D341Med (cell line): ENCODE measurements at regions not wholly inside any gene's neighbourhood (a gene's known extent, or its start where the extent isn't known, plus 50 kb on each side); places are given as distances from the start of the nearest gene placed in this dataset.

Source experiments
- DNase-seq: peaks from one replicate; pipeline ENCODE4 v3.0.0; 2012; ENCODE audit warnings: low spot score

DNA sequence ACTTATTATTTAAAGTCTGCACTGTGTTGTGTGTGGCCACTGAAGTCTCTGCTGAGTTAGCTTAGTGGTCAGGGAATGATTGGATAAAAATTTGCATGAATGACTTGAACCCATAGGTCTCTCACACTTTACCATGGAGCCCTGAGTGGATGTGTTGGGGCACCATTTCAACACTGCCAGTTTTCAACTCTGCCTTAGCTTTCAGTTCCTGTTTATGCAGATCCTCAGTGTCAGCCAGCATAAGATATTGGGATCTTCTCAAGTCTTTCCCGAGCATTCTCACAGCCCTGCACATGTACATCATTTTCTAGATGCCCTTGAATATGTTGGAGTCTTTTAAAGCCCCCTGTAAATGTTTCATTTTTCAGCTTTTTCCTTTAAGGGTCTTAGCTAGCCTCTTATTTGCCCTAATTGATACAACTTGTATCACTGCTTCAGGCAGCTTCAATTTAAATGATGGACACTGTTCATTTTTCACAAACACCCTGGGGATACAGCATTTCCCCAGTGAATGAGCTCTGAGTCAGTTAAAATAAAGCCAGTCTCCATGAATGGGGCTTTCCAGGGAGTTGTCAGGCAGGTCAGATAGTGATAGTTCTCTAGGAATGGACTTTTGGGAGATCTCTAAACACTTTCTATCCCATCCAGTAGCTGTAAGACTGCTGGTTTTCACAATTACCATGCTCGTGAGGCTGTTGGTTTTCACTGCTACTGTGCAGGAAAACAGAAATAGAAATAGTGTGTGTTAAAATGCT lies 211.9 kb upstream of the PAPPA start:
- DNase-seq = no peak

DNA sequence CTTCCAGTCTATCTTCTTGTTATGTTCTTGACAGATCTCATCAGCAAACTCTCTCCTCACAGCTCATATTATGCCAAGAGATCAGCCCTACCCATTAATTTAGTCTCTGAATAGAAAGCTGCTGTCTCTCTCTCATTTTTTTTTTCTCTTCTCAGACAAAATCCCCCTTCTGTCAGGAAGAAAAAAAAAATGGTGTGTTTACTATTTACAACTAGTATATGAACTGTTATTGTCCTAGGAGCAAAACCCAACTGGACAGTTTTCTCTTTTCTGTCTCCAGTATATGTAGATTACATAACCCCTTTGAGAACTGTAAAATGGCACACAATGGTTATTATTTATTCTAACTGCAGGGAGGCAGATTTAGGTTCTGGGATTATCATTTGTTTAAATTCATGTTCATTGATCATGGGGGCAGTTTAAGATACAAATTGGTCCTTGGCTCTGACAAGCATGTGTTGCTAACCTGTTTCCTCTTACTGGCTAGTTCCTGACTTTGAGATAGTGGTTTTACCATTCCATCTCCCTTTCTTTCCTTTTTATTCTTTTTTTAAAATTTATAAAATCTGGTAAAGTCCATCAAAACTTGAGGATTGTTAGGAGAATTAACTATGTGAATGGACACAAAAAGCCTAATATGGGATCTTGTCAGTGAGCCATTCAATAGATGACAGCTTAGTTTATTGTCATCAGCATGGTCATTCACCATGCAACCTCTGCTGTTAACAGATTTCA lies 210.0 kb upstream of the PAPPA start:
- DNase-seq = no peak

DNA sequence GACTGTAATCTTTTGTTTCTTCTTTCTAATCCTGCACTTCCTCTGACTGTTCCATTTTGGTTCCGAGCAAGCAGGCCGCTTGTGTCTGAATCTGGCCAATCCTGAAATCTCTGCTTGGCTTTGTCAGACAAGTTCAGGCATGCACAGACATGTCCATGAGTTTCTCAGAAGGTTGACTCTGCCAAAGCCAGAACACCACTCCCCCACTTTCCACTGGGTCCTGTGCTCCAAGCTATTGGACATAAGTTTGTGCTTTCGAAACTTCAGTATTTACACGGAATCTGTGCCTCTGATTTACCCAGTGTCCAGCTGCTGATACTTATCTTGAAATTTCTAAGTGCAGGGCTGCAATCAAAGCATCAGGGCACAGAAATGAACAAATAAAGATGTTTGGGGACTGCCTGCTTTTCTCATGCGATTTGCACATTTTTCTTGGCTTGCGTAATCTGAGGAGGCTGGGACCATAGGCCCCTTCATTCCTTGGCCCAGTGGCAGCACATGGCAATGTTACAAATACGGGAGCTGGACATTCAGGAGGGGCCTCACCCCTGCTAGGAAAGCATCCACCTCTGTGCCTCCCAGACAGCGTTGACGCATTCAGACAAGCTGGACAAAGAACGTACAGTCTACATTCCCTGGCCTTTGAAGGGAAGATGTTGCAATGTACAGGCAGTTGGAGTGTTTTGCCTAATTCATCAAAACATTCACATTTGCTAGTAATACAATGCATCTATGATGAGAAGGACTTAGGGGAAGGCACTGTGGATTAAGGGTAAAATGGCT lies 209.2 kb upstream of the PAPPA start:
- peak; percentile 13 for DNase-seq

DNA sequence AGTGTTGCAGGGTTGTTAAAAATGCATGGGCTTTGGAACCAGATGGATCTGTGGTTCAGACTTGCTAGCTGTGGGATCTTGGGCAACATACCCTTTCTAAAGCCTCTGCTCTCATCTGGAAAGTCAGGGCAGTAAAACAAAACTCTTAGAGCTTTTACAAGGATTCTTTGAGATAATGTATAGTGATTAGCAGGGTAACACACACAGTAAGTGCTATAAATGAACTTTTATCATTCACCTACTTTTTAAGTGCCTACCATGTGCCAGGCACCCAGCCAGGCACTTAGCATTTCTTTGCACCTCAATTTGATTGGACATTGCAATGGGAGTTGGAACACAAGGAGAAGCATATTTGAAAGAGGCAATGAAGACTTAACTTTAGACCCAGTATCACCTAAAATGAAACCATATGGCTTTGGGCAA lies 208.6 kb upstream of the PAPPA start:
- DNase-seq = no peak

DNA sequence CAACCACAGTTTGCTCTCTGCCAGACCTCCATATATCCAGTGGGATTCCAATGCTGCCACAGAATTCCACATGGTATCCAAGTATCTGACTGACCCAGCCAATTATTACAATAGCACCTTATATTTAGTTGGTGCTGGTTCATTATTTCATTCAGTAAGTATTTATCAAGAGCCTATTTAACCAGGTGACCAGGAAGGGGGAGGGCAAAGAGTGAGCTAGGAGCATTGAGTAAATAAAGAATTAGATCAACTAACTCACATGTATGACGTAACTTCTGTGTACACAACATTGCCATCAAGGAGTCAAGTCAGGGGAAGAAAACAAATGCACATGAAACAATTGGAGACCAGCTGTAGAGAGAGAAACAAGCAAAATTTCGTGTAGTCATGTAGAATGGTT lies 207.1 kb upstream of the PAPPA start:
- DNase-seq = no peak

DNA sequence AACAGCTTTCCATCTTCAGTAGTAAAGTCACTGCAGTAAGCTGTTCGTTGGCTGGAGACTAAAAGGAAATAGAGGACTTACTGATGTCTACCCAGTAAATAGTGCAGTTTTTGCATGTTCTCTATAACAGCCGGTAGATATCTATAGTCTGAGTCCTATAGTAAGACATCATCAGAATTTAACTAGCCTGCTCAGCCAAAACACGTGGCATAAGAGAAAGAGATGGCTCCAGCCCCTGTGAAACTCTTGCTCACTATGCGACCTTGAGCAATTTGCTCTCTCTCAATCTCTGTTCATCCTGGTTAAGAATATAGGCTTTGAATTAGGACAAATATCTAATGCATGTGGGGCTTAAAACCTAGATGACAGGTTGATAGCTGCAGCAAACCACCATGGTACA lies 201.6 kb upstream of the PAPPA start:
- DNase-seq = no peak

DNA sequence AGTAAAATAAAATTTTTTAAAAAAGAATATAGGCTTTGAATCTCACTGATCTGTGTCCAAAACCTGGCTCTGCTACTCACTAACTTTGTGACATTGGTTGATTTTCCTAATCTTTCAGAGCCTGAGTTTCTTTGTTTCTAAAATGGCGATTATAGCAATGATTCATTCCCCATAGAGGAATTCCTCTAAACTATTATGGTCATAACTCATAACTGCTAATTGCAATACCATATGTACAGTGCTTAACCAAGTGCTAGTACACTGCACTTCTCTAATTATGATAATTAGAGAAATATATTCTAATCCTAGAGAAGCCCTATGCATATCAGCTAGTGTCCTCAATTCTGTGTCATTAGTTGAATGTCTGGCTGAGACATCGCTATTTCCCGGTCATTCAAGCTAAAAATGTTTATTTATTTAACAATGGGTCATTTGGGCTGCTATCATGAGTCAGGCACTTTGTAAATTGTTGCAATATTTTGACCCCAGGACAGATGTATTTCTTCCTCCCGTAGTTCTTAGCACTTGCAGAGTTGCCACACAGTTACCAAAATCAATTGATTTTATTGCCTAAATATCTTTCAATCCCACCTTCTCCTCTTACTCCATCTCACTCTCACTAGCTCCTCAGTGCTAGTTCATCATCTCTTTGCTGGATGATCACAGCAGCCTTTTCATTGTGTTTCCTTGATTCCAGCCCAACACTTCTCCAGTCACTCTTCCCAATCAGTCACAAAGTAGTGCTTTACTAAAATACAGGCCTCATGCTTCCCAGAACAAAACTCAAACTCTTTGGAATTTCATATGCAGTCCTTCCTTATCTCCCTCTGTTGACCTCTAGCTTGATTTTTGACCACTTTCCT lies 200.9 kb upstream of the PAPPA start:
- no peak for DNase-seq

DNA sequence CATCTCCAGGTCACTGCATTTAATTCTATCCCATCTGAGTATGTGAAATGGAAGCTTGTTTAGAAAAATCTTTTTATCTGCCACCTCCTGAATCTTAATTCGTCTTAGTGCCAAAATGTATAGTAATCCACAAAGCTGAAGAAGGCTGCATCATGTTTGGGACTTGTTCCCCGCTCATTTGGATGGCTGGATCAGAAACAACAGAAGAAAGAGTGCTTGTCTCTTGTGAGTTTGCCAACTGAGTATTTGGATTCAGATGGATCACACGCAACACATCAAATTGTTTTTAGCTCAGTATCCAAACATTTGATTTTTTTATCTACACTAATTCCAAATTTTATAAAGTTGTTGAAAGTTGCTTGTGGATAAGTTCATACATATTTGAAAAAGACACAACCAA lies 197.2 kb upstream of the PAPPA start:
- no peak for DNase-seq

DNA sequence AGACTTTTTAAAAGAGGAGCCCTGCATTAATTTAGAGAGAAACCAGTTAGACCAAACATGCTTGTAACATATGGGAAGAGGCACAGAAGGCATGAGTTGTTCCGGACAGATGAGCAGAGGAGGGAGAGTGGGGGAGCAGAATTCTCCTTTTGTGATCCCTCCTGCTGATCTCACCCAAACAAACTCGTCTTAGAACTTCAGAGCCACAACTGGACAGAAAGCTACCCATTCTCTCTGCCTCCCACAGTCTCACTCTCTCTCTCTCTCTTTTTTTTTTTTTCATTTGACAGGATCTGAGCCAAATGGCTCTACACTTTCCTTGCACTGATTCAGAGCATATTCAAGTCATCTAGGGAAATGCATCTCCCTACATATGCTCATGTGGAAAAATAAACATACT lies 196.0 kb upstream of the PAPPA start:
- no peak for DNase-seq

DNA sequence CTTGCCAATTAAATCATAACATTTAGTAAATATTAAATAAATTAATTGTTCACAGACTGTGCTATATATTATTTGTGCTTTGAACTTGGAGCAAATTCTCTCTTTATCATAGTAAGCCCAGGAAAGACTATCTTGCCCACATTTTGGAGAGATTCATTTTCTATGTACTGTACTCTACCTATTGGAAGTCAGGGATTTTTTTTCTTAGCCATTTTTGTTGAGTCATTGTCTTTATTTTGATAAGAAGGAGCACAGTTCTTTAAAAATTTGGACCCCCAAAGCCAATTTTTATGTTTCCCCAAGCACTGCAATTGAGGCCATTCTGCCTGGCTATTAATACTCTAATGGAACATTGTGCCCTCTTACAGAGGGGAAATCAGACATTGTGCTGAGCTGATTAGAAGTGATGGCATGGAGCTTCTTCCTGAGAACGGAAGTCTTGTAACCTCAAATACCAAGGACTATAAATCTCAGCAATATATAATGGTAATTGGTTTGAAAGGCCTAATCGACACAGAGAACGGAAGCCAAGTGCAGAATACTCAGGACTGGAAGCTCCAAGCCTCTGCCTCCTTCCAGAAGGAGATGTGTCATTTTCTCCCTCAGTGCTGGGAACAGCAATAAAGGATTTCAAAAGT lies 188.8 kb upstream of the PAPPA start:
- DNase-seq = no peak

DNA sequence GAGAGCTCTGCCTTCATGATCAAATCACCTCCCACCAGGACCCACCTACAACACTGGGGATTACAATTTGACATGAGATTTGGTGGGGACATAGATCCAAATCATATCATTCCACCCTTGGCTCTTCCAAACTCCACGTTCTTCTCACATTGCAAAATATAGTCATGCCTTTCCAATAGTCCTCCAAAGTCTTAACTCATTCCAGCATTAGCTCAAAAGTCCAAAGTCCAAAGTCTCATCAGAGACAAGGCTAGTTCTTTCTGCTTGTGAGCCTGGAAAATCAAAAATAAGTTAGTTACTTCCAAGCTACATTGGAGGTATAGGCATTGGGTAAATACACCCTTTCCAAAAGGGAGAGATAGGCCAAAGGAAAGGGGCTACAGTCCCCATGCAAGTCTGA lies 186.9 kb upstream of the PAPPA start:
- DNase-seq = no peak

DNA sequence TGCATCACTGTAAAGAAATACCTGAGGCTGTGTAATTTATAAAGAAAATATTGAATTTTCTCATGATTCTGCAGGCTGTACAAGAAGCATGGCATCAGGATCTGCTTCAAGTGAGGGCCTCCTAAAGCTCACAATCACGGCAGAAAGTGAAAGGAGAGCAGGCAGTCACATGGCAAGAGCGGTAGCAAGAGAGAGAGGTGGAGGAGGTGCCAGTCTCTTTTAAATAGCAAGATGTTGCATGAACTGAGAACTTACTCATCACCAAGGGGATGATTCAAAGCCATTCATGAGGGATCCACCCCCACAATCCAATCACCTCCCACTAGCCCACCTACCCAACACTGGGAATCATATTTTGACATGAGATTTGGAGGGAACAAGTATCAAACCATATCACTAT lies 184.5 kb upstream of the PAPPA start:
- DNase-seq = no peak

DNA sequence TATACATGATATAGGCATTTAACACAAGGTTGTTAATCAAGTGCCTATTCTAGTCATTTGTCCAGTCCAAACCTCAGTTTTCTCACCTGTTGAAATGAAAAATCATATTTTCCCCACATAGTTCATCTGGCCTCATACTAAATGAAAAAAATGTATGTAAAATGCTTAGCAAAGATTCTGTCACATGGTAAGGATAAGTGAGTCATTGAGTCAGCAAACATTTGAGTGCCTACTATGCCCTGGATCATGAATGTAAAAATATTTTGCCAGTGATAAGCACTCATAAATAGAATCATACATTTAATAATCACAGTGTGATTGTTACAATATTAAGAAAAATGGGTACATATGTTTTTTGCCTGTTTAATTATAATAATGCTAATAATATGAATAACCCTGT lies 181.2 kb upstream of the PAPPA start:
- no peak for DNase-seq

DNA sequence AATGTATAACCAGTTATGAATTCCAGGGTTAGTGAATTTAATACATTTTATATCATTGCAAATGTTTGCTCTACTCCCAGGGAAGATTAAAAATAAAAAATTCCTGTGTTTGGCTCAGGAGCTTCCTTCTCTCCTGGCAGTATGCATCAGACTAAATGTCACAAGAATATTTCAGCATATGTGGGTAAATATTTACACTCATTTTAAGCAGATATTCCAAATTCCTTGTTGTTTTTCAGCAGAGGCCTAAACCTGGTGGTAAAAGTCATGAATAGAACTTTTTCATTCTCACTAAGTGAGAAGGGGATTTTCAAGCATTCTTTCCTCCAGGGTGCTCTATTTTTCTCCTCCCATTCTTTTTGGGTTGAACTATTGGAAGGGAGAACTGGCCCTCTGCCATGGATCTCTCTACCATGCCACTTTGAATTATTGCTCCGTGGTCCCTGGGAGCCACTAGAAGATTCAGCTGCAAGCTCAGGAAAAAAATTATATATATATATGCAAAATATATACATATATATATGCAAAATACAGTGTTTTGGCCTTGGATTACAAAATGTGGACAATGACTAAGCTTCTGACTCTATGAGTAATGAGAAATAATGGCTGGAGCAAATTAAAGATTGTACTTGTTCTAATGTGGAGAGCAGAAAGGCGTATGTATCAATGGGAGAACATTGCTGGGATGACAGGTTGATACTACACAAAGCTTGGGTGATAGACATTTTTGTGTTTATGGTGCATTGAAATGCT lies 180.6 kb upstream of the PAPPA start:
- DNase-seq = no peak

DNA sequence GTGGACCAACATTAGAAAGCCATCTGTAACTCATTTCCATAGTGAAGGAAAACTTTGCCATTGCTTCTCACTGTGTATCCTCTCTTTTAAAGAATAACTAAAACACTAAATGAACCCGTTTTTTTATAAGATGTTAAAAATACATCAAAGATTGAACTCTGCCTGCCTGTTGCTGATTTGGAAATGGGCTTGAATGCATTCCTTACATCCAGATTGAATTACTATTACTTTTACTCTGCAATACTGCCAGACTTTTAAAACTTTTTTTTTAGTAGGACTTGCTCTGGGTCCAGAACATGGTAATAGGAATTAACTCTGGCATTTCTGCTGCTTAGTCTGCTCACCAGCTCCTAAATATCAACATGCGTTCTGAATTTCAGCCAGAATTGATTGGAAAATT lies 176.8 kb upstream of the PAPPA start:
- DNase-seq = no peak

DNA sequence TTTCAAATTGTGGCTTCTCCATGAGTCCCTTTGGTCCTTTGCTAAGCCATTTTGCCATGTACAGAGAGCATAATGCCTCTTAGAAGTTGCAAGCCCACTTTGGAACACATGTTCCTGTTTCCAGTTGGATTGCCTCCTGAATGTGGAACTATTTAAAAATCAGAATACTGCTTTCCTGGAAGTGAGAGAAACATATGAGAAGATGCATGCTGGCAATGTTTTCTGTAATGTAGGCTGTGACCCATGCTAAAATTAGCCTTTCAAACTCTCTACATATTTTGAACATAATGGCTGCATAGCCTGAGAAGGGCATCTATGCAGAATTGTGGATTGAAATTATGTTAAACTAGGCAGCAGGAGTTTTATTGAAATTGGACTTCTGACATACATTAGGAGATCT lies 175.5 kb upstream of the PAPPA start:
- no peak for DNase-seq

DNA sequence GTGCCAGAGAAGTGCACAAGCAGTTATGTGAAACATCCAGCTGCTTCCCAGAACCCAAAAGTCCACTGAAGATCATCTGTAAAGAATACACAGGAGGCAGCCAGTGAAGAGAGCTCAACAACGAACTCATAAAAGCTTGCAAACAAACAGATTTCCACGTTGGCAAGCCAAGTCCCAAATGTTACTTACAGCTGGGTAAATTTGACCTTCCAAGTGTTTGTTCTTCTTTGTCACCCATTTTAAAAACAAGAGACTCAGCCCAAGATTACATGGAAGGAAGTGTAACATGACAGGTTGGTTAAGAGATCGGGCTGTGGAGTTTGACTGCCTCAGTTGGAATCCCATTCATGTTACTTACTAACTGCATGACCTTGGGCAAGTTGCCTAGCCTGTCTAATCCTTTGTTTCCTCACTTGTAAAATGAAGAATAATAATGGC lies 174.9 kb upstream of the PAPPA start:
- DNase-seq = no peak

DNA sequence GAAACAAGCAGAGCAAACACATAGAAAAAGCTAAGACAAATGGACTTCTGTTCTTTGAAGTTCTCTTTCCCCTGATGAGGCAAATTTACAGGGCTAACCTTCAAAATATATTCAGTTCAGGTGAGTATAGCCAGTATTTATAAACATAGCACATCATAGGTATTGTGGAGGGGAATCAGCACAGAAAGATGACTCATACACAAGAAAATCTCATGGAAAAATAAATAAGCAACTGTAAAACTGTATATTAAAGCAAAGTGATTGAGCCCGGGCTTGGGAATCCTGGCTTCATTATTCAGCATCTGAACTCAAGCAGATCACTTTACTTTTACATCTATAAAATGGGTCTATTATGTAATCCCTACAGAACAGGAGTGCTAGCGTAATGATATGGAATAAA lies 173.5 kb upstream of the PAPPA start:
- no peak for DNase-seq

DNA sequence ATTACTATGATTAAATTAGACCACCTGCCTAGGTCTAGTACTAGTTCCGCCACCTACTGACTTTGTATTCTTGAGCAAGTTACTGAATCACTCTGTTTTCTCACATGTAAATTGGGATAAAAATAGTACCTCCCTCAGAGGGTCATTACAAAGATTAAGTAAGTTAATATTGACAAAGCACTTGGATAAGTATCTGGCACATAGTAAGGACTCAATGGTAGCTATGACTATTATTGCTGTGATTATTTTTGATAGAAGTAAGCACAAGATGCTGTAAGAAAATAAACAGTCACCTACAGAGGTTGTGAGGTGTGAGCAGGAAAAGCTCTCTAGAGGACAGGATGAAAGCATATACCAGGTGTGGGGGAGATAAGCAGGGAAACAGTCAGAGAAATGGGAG lies 173.1 kb upstream of the PAPPA start:
- no peak for DNase-seq

DNA sequence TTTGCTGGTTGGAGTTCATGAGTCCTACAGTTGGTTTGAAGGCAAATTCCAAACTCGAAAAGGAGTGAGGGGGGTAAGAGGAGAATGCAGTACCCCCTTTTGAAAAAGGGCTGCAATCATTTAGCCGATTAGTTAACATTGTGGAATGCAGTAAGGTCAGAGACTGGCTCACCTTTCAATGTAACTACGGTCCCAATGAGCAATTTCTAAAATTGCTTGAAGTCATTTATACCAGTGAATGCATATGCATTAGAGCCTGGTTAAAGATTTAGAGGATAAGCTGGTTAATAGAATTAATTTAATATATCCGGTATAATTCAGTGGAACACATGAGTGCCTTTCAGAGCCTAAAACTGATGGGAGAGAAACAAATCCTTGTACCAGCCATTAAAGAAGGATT lies 172.6 kb upstream of the PAPPA start:
- DNase-seq = no peak

DNA sequence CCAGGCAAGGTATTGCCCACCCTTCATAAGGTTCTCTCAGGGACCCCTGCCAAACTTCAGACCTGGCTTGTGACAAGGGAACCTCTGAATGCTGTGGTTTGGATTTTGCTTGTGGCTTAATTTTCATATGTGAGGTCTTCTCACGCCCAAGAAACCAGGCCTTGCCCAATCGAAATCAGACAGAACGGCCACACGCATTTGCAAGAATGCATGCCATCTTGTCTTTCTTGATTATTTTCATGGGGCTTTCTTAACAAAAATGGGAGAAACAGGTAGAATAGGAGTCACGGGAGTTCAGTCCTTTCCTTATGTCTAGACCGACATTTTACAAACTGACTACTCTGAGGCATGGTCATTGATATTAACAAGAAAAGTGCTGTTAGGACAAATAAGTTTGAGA lies 170.2 kb upstream of the PAPPA start:
- DNase-seq = no peak
